Left ventricle myocardium superior (tissue), 1 donor: ENCODE measurements at regions not wholly inside any gene's neighbourhood (a gene's known extent, or its start where the extent isn't known, plus 50 kb on each side); places are given as distances from the start of the nearest gene placed in this dataset.

Experiments used
- ATAC-seq: fragments of 200-7000 bp; cut with Tn5 transposase; one replicate; pipeline ENCODE4 v1.9.1; 2020; ENCODE audit warnings: mild to moderate bottlenecking, moderate library complexity
- DNase-seq: peaks from one replicate; pipeline ENCODE4 v3.0.0-alpha.2; 2020
- intact Hi-C: fragments of 100-400 bp; cut with micrococcal nuclease; formaldehyde crosslinking; loops from one replicate; pipeline ENCODE4 v1.11.0; 2022
- donor health status: DM: no; HTN: yes; CAD: no; lungs with severe emphysema.

GRCh38 chr5:143554187-143554717 is 150.8 kb upstream of the NR3C1 start:
- ATAC-seq: peak; percentile 63
- DNase-seq: no peak
- intact Hi-C loops: no loop called here

DNA sequence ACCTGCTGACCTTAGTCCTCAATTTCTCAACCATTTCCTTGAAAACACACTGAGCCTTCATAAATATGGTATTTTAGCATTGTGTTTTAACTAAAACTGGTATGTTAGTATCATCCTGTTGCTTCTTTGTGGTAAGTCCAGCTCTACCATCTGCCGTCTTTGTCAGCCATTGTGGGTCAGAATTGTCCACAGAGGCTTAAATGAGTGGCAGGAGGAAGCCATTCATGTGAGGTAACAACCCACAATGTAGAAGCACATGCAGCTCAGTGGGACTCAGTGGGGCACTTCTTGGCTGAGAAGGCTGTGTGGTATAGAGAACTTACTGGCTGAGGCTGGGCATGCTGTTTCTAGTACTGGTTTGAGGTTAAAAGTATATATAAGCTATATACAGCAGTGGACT is 149.2 kb upstream of the NR3C1 start:
- DNase-seq (no peak), ATAC-seq (no peak)
- intact Hi-C loops: no loop called here

DNA sequence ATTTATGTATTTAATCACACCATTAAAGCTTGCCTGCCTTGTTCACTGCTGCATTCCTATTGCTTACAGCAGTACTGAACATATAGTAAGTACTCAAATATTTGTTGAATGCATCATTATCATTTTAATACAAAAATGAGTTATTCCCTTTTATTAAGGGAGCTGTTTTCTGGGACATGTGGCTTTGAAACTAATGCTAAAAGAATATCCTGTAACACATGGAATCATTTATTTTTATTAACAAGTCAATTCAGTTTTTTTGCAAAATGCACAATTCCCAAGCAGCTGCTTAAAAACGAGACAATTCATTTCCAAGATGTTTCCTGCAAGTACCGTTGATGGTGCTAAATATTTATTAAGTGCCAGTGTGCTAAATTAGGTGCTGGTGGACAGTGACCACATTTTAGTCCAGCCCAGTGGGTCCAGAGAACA is 148.3 kb upstream of the NR3C1 start:
- intact Hi-C loops: no loop called here
- ATAC-seq (no peak), DNase-seq (no peak)

DNA sequence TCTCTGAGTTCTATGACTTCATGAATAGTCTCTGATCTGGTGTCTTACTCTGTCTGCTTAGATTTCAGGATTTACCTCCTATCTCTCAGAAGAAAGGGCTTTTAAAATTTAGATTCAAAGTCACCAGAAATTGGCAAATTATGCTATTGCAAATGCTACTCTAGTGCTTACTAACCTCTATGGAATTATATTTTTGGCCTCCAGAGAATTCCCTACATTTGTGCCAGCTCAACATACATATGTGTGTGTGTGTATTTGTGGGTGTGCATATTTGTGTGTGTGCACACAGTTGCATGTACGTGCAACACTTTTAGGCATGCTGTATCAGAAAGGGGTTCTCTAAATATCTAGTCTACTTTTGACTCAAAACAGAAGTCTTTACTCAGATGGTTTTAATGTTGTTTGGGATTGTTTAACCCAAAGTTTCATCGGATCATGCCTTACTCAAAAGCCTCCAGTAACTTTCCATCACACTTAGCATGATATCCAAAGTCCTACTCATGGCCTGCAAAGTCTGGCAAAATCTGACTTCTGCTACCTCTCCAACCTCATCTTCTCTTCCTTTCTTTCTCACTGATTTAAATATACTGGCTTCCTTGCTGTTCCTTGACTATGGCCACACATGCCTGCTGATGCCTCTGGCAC is 147.6 kb upstream of the NR3C1 start:
- DNase-seq: no peak
- intact Hi-C loops: no loop called here

GRCh38 chr5:143547342-143547741 is 143.9 kb upstream of the NR3C1 start:
- no peak for DNase-seq
- intact Hi-C loops: no loop called here
- ATAC-seq: no peak

More for the DNA sequence above, 147.6 kb upstream of the NR3C1 start:
- no peak for ATAC-seq

DNA sequence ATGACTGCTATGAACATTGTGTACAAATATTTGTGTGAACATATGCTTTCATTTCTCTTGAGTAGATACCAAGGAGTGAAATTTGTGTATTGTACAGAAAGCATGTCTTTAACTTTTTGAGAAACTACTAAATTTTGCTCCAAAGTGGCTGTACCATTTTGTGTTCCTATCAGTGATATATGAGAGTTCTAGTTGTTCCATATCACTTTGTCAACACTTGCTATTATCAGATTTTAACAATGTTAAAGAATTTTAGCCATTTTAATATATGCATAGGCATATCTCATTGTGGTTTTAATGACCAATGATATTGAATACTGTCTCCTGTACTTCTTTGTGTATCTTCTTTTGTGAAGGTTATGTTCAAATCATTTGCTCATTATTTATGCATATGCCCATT is 142.9 kb upstream of the NR3C1 start:
- no peak for ATAC-seq
- intact Hi-C loops: no loop called here
- no peak for DNase-seq

- intact Hi-C loops: no loop called here
Measured at GRCh38 chr5:143544606-143545005, 141.1 kb upstream of the NR3C1 start.

GRCh38 chr5:143543358-143544255 is 140.1 kb upstream of the NR3C1 start:
- DNase-seq (no peak), ATAC-seq (no peak)
- intact Hi-C loops: no loop called here

More at GRCh38 chr5:143544606-143545005, 141.1 kb upstream of the NR3C1 start:
- no peak for ATAC-seq
- no peak for DNase-seq

- intact Hi-C loops: no loop called here
- peak; percentile 36 for ATAC-seq
- no peak for DNase-seq
Measured at GRCh38 chr5:143542798-143543144, 139.3 kb upstream of the NR3C1 start.

DNA sequence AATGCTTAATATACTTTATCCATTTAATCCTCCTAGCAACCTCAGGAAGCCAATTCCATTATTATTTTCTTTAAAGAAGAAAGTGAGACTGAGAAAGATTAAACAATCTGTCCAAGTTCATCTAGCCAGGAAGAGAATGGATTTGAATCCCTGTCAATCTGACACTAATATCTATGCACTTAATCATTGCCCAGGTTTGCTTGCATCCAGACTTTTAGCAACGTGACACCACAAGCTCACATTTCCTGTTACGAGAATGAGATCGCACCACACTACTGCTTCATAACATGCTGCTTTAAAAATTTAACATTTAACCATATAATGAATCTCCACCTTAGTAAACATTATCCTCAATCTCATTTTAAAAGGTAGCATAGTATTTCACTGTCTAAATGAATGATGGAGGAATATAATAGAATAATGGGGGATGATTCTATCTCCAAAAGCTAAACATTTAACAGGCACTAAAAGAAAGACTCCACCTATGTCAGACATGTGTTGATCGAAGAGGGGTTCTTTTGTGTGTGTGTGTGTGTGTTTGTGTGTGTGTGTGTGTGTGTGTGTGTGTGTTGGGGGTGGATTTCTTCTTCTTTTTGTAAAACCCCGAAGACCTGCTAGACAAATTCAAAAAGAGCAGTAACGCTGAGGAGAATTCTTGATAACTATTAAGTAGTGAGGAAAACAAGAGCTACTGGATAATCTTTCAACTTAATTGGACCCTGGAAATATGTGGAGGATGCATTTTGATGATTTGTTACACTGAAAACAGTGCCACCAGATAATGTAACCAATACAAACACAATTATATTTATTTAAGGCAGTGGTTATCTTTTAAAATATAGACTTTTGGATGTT is 138.7 kb upstream of the NR3C1 start:
- intact Hi-C loops: no loop called here
- no peak for ATAC-seq
- no peak for DNase-seq

- ATAC-seq (no peak), DNase-seq (no peak)
- intact Hi-C loops: no loop called here
Measured at GRCh38 chr5:143539742-143540141, 136.3 kb upstream of the NR3C1 start.

DNA sequence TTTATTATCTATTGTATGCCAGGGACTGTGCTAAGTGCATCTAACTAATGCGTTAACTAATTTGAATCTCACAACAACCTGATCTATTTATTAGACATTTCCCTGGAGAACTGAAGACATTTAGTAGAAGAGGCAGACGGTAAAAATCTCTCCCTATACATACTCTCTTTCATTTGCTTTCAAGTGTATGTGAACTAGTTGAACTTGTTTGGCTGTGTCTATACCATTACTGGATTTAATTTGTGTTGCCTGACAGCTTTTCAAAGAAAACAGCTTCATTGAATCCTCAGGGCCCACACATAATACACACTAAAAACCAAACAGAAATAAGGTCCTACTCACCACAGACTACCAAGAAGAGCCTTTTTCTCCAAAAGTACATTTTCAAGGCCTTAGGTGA is 133.6 kb upstream of the NR3C1 start:
- intact Hi-C loops: no loop called here
- DNase-seq (no peak), ATAC-seq (no peak)

DNA sequence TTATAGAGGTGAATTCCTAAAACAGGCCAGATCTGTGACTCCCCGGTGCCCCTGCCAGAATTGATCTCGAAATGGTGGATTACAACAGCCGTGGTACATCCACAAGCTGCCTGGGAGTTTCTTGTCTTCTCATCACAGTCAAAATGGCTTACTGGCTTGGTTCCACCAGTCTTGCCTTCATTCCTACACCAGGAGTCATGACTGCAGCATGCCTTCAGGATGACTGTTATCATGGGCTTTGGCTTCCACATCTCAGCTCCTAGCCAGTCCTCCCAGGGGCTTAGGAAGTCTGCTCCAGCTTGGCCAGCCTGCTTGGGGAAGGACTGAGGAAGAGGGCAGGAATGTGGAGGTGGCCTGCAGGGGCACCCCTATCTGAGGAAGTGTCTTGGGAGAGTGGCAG is 132.9 kb upstream of the NR3C1 start:
- peak; percentile 68 for ATAC-seq
- DNase-seq: no peak
- intact Hi-C loops: no loop called here

- DNase-seq: no peak
- intact Hi-C loops: no loop called here
- ATAC-seq: peak; percentile 47
Measured at GRCh38 chr5:143534761-143535154, 131.3 kb upstream of the NR3C1 start.

DNA sequence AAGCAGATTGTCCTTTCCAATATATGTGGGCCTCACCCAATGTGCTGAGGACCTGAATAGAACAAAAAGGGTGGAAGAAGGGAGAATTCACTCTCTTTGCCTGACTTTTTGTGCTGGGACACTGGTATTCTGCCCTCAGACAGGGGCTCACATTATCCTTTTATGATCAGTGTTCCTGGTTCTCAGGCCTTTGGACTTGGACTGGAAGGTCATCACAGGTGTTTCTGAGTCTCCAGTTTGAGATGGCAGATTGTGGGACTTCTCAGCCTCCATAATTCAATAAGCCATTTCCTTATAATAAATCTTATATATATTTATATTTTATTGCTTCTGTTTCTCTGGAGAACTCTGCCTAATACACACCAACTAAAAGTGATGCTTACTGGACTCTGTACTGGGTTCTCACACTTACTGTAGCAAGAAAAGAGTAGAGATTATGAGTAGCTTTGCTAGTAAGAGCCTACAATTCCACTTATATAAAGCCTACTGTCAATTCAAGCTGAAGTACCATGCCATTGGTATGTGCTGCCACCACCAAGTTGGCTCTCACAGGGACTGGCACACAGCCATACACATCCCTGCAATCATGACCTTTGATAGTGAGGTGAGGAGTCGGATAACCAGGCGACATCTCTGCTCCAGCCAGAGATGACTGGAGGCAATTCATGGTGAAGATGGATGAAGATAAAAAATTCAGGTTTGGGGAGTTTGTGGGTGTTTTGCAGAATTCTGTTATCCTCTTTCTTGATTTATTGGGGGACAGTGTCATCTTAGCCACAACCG is 130.7 kb upstream of the NR3C1 start:
- ATAC-seq: peak; percentile 88
- intact Hi-C loops: no loop called here
- DNase-seq: peak; percentile 48

- ATAC-seq: no peak
- intact Hi-C loops: no loop called here
- no peak for DNase-seq
Measured at GRCh38 chr5:143533475-143533874, 130.0 kb upstream of the NR3C1 start.

- intact Hi-C loops: no loop called here
Measured at GRCh38 chr5:143527808-143528207, 124.3 kb upstream of the NR3C1 start.

GRCh38 chr5:143525176-143525575 is 121.7 kb upstream of the NR3C1 start:
- no peak for ATAC-seq
- DNase-seq: no peak
- intact Hi-C loops: no loop called here

More at GRCh38 chr5:143527808-143528207, 124.3 kb upstream of the NR3C1 start:
- DNase-seq (no peak), ATAC-seq (no peak)
